K562 (cell line): ENCODE measurements at regions not wholly inside any gene's neighbourhood (a gene's known extent, or its start where the extent isn't known, plus 50 kb on each side); places are given as distances from the start of the nearest gene placed in this dataset.

Source experiments
- CHD2 ChIP-seq: IDR thresholded peaks from 2 replicates; pipeline ENCODE4 v1.6.1; 2011; ENCODE audit warnings: low read depth, low read length
- CTCF ChIP-seq, 3 experiments: IDR thresholded peaks in 2 of 3; conservative IDR thresholded peaks in 1 of 3; 2 replicates each; pipeline ENCODE4 v1.5.1; 2011 to 2012; ENCODE audit warnings: low read length in 3 of 3, mild to moderate bottlenecking in 3 of 3, control low read depth in 2 of 3, improper control_type of control experiment in 1 of 3, inconsistent platforms in 1 of 3, low read depth in 1 of 3, mixed read lengths in 1 of 3, moderate library complexity in 1 of 3; ENCODE audit not compliant: insufficient read depth in 2 of 3
- ELK1 ChIP-seq: sonication (generic); formaldehyde crosslinking; IDR thresholded peaks from 2 replicates; pipeline ENCODE4 v1.8.1; 2022; ENCODE audit warnings: missing genetic modification reagents
- GATAD2B ChIP-seq: fragments of 450-650 bp; IDR thresholded peaks from 2 replicates; pipeline ENCODE4 v1.6.1; 2017; ENCODE audit warnings: mild to moderate bottlenecking, borderline replicate concordance
- KLF6 ChIP-seq: fragments of 250-450 bp; sonication (Bioruptor Pico); IDR thresholded peaks from 2 replicates; pipeline ENCODE4 v1.4.0; 2020; ENCODE audit warnings: mild to moderate bottlenecking, moderate library complexity, borderline replicate concordance
- MAFK ChIP-seq: IDR thresholded peaks from 2 replicates; pipeline ENCODE4 v1.6.1; 2011; ENCODE audit warnings: low read length, improper control_type of control experiment
- POLR2A ChIP-seq: fragments of 450-650 bp; conservative IDR thresholded peaks from 2 replicates; pipeline ENCODE4 v1.6.1; 2016
- RBM39 ChIP-seq: fragments of 200-400 bp; formaldehyde crosslinking; optimal IDR thresholded peaks from 2 replicates; pipeline ENCODE3; 2018; ENCODE audit warnings: low read depth, low read length
- YY1 ChIP-seq, 3 experiments: IDR thresholded peaks; 2 replicates each; pipeline ENCODE4 v1.6.1; 2011; ENCODE audit warnings: low read length in 2 of 3, mild to moderate bottlenecking in 2 of 3, moderate library complexity in 2 of 3, borderline replicate concordance in 1 of 3, control low read depth in 1 of 3, low read depth in 1 of 3; ENCODE audit not compliant: insufficient read depth in 3 of 3, insufficient replicate concordance in 2 of 3, control insufficient read depth in 1 of 3, insufficient read length in 1 of 3; ENCODE audit errors: extremely low read depth in 1 of 3
- ZFX ChIP-seq: sonication (generic); formaldehyde crosslinking; IDR thresholded peaks from 2 replicates; pipeline ENCODE4 v1.8.0; 2022; ENCODE audit warnings: mild to moderate bottlenecking, missing genetic modification reagents, moderate library complexity
- ZNF589 ChIP-seq: fragments of 200-800 bp; sonication (Bioruptor generic); IDR thresholded peaks from 2 replicates; pipeline ENCODE4 v1.6.1; 2016; ENCODE audit warnings: low read depth, missing genetic modification characterization, missing compliant biosample characterization
- ZNF644 ChIP-seq: fragments of 200-800 bp; sonication (Bioruptor generic); IDR thresholded peaks from 2 replicates; pipeline ENCODE4 v1.6.1; 2016; ENCODE audit warnings: low read depth, missing genetic modification characterization, missing compliant biosample characterization
- TF ChIP-seq, protein P1 (sequence below): sonication (generic); formaldehyde crosslinking; IDR thresholded peaks from 2 replicates; pipeline ENCODE4 v1.8.0; 2022; ENCODE audit warnings: mild to moderate bottlenecking, missing genetic modification reagents
- TF ChIP-seq, protein P2 (sequence below): fragments of 450-650 bp; formaldehyde crosslinking; IDR thresholded peaks from 2 replicates; pipeline ENCODE4 v1.4.0; 2022; ENCODE audit warnings: missing genetic modification characterization

GRCh38 chr15:69947394-69947793, 150.3 kb downstream of the TLE3 start:
- TF ChIP-seq, protein P1, sequence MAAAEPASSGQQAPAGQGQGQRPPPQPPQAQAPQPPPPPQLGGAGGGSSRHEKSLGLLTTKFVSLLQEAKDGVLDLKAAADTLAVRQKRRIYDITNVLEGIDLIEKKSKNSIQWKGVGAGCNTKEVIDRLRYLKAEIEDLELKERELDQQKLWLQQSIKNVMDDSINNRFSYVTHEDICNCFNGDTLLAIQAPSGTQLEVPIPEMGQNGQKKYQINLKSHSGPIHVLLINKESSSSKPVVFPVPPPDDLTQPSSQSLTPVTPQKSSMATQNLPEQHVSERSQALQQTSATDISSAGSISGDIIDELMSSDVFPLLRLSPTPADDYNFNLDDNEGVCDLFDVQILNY, result no peak
- TF ChIP-seq ZNF589, result no peak
- no peak for TF ChIP-seq MAFK
- TF ChIP-seq POLR2A, result no peak
- TF ChIP-seq ZNF644 (tag), result no peak
- TF ChIP-seq CHD2, result no peak
- TF ChIP-seq, protein P2, sequence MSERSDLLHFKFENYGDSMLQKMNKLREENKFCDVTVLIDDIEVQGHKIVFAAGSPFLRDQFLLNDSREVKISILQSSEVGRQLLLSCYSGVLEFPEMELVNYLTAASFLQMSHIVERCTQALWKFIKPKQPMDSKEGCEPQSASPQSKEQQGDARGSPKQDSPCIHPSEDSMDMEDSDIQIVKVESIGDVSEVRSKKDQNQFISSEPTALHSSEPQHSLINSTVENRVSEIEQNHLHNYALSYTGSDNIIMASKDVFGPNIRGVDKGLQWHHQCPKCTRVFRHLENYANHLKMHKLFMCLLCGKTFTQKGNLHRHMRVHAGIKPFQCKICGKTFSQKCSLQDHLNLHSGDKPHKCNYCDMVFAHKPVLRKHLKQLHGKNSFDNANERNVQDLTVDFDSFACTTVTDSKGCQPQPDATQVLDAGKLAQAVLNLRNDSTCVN (CRISPR knock-in tag), result no peak
- no peak for TF ChIP-seq ELK1 (CRISPR knock-in tag)
- no peak for TF ChIP-seq KLF6
- no peak for TF ChIP-seq RBM39
- no peak for TF ChIP-seq CTCF (IDR thresholded peaks at IDR 0.05 in 2 of 3, conservative IDR thresholded peaks at IDR 0.05 in 1 of 3; ENCODE audit: insufficient read depth in 2 of 3, low read depth in 1 of 3, low read length in 3 of 3)
- TF ChIP-seq GATAD2B, result no peak
- no peak for TF ChIP-seq YY1 (IDR thresholded peaks at IDR 0.05; ENCODE audit: borderline replicate concordance in 1 of 3, control insufficient read depth in 1 of 3, extremely low read depth in 1 of 3, insufficient read depth in 3 of 3, insufficient read length in 1 of 3, insufficient replicate concordance in 2 of 3, low read depth in 1 of 3, low read length in 2 of 3)
- no peak for TF ChIP-seq ZFX (CRISPR knock-in tag)
